OCI-LY3 (cell line): ENCODE measurements at regions not wholly inside any gene's neighbourhood (a gene's known extent, or its start where the extent isn't known, plus 50 kb on each side); places are given as distances from the start of the nearest gene placed in this dataset.

Experiments used
- H2AFZ ChIP-seq: fragments of 200-600, 300-600 bp; shearing (Covaris generic); 2 replicates; pipeline ENCODE4 v1.6.0; 2014; ENCODE audit warnings: antibody characterized with exemption, low read depth, low read length
- H3K27ac ChIP-seq: fragments of 200-600, 300-600 bp; sonication (generic); 2 replicates; pipeline ENCODE4 v1.5.1; 2014; ENCODE audit warnings: mild to moderate bottlenecking, low read length, moderate library complexity, mixed read lengths
- H3K27me3 ChIP-seq: fragments of 200-600, 300-600 bp; sonication (generic); 2 replicates; pipeline ENCODE4 v1.6.1; 2014; ENCODE audit warnings: low read depth, low read length, mixed read lengths
- H3K36me3 ChIP-seq: fragments of 200-600, 300-600 bp; sonication (generic); replicated peaks from 2 replicates; pipeline ENCODE3; 2014; ENCODE audit warnings: low read depth, low read length, mixed read lengths
- H3K4me1 ChIP-seq: fragments of 300-600, 200-600 bp; sonication (generic); 2 replicates; pipeline ENCODE4 v1.6.1; 2014; ENCODE audit warnings: low read length, mixed read lengths
- H3K4me2 ChIP-seq: fragments of 200-600, 300-600 bp; sonication (generic); 2 replicates; pipeline ENCODE4 v1.6.1; 2014; ENCODE audit warnings: low read length, mixed read lengths
- H3K4me3 ChIP-seq: fragments of 300-600, 200-600 bp; sonication (generic); 2 replicates; pipeline ENCODE4 v1.5.1; 2014; ENCODE audit warnings: antibody characterized with exemption, mild to moderate bottlenecking, low read length, moderate library complexity
- H3K79me2 ChIP-seq: fragments of 300-600, 200-600 bp; shearing (Covaris generic); 2 replicates; pipeline ENCODE4 v1.6.1; 2014; ENCODE audit warnings: mild to moderate bottlenecking, low read length, mixed read lengths
- H3K9ac ChIP-seq: fragments of 300-600, 200-600 bp; shearing (Covaris generic); 2 replicates; pipeline ENCODE4 v1.6.0; 2014; ENCODE audit warnings: mild to moderate bottlenecking, low read length, moderate library complexity
- H3K9me3 ChIP-seq: fragments of 200-600, 300-600 bp; shearing (Covaris generic); 2 replicates; pipeline ENCODE4 v1.6.1; 2014; ENCODE audit warnings: low read length, mixed read lengths; ENCODE audit not compliant: insufficient read depth
- H4K20me1 ChIP-seq: fragments of 200-600, 300-600 bp; sonication (generic); 2 replicates; pipeline ENCODE4 v1.6.1; 2016; ENCODE audit warnings: low read length, mixed read lengths; ENCODE audit not compliant: insufficient read depth
- CTCF ChIP-seq: fragments of 200-600, 300-600 bp; sonication (generic); IDR thresholded peaks from 2 replicates; pipeline ENCODE4 v1.5.1; 2014; ENCODE audit warnings: antibody characterized with exemption, low read length, low read depth
- EZH2phosphoT487 ChIP-seq: fragments of 200-600 bp; shearing (Covaris generic); IDR thresholded peaks from 2 replicates; pipeline ENCODE4 v1.6.1; 2018; ENCODE audit warnings: antibody characterized with exemption, mixed run types, low read depth

GRCh38 chr10:47121336-47121735, 178.7 kb upstream of the GDF10 start:
- Histone ChIP-seq H3K9me3 (no peaks in the 10 kb centered on the region), H3K9ac (no peak overlapping the region), H2AFZ (peak overlapping the region; percentile 41; the same call in 1 of the 2 replicates), H3K4me1 (peaks cover 6% of the 10 kb centered on the region; the same call in 1 of the 2 replicates), H3K36me3 (no peaks in the 10 kb centered on the region), H3K4me2 (peak overlapping the region; percentile 6; the same call in 1 of the 2 replicates), H3K27ac (no peak overlapping the region), H3K27me3 (peaks cover 4% of the 10 kb centered on the region; the same call in 1 of the 2 replicates), H4K20me1 (no peaks in the 10 kb centered on the region), H3K4me3 (no peak overlapping the region), H3K79me2 (no peaks in the 10 kb centered on the region)
- no peak for TF ChIP-seq EZH2phosphoT487
- TF ChIP-seq CTCF: no peak

- no peak overlapping the region for H3K9ac ChIP-seq
- H3K27me3 ChIP-seq: no peaks in the 10 kb centered on the region
- no peak overlapping the region for H3K27ac ChIP-seq
- peaks cover 6% of the 10 kb centered on the region; the same call in 1 of the 2 replicates for H3K4me1 ChIP-seq
- H3K4me3 ChIP-seq: no peak overlapping the region
- no peaks in the 10 kb centered on the region for H3K79me2 ChIP-seq
- TF ChIP-seq EZH2phosphoT487 (no peak), CTCF (no peak)
- H3K9me3 ChIP-seq: no peaks in the 10 kb centered on the region
- no peaks in the 10 kb centered on the region for H3K36me3 ChIP-seq
- H2AFZ ChIP-seq: no peak overlapping the region
- no peak overlapping the region for H3K4me2 ChIP-seq
- H4K20me1 ChIP-seq: no peaks in the 10 kb centered on the region
These were observed 176.2 kb upstream of the GDF10 start for GRCh38 chr10:47123716-47124288.

GRCh38 chr10:47127188-47127785, 172.7 kb upstream of the GDF10 start:
- Histone ChIP-seq H3K4me2 (no peak overlapping the region), H2AFZ (no peak overlapping the region), H3K9ac (no peak overlapping the region), H3K4me3 (no peak overlapping the region), H3K79me2 (no peaks in the 10 kb centered on the region), H3K27ac (no peak overlapping the region), H3K27me3 (no peaks in the 10 kb centered on the region), H3K36me3 (no peaks in the 10 kb centered on the region), H3K4me1 (no peaks in the 10 kb centered on the region), H3K9me3 (no peaks in the 10 kb centered on the region), H4K20me1 (no peaks in the 10 kb centered on the region)
- TF ChIP-seq CTCF (no peak), EZH2phosphoT487 (no peak)

GRCh38 chr10:47130491-47130890, 169.5 kb upstream of the GDF10 start:
- H3K9ac ChIP-seq: no peak overlapping the region
- H3K27me3 ChIP-seq: no peaks in the 10 kb centered on the region
- H4K20me1 ChIP-seq: no peaks in the 10 kb centered on the region
- H2AFZ ChIP-seq: no peak overlapping the region
- H3K36me3 ChIP-seq: no peaks in the 10 kb centered on the region
- H3K4me3 ChIP-seq: no peak overlapping the region
- H3K9me3 ChIP-seq: no peaks in the 10 kb centered on the region
- TF ChIP-seq EZH2phosphoT487: no peak
- no peak for TF ChIP-seq CTCF
- H3K4me1 ChIP-seq: no peaks in the 10 kb centered on the region
- no peaks in the 10 kb centered on the region for H3K79me2 ChIP-seq
- no peak overlapping the region for H3K4me2 ChIP-seq
- H3K27ac ChIP-seq: no peak overlapping the region
